H9 (cell line): ENCODE measurements at regions not wholly inside any gene's neighbourhood (a gene's known extent, or its start where the extent isn't known, plus 50 kb on each side); places are given as distances from the start of the nearest gene placed in this dataset.

Experiments
- DNase-seq: peaks from one replicate; pipeline ENCODE4 v3.0.0-alpha.2; 2017
- H2AFZ ChIP-seq: one replicate; pipeline ENCODE4 v1.6.1; 2013; ENCODE audit warnings: mild to moderate bottlenecking, low read length, control low read depth, moderate library complexity
- H2AK5ac ChIP-seq: 2 replicates; pipeline ENCODE4 v1.6.1; 2013; ENCODE audit warnings: low read length, control low read depth, mixed read lengths; ENCODE audit not compliant: insufficient read length
- H2BK120ac ChIP-seq: one replicate; pipeline ENCODE4 v1.6.1; 2013; ENCODE audit warnings: low read depth, mild to moderate bottlenecking, low read length, control low read depth, inconsistent platforms; ENCODE audit not compliant: poor library complexity, severe bottlenecking
- H2BK12ac ChIP-seq: 2 replicates; pipeline ENCODE4 v1.6.1; 2013; ENCODE audit warnings: low read length, control low read depth, mixed read lengths, low read depth; ENCODE audit not compliant: insufficient read length
- H2BK15ac ChIP-seq: 2 replicates; pipeline ENCODE4 v1.6.1; 2013; ENCODE audit warnings: low read depth, low read length, control low read depth
- H2BK20ac ChIP-seq: one replicate; pipeline ENCODE4 v1.6.1; 2013; ENCODE audit warnings: low read depth, mild to moderate bottlenecking, low read length, control low read depth, inconsistent platforms; ENCODE audit not compliant: poor library complexity, severe bottlenecking
- H2BK5ac ChIP-seq: 2 replicates; pipeline ENCODE4 v1.6.1; 2013; ENCODE audit warnings: low read length, control low read depth, mixed read lengths; ENCODE audit not compliant: insufficient read length
- H3K14ac ChIP-seq: 2 replicates; pipeline ENCODE4 v1.6.1; 2013; ENCODE audit warnings: low read length, control low read depth; ENCODE audit not compliant: insufficient read depth
- H3K18ac ChIP-seq: 2 replicates; pipeline ENCODE4 v1.6.1; 2013; ENCODE audit warnings: low read depth, mild to moderate bottlenecking, mixed read lengths, low read length, control low read depth; ENCODE audit not compliant: insufficient read length
- H3K23ac ChIP-seq: 2 replicates; pipeline ENCODE4 v1.6.1; 2013; ENCODE audit warnings: low read length, control low read depth, mixed read lengths, low read depth; ENCODE audit not compliant: insufficient read length
- H3K23me2 ChIP-seq: 2 replicates; pipeline ENCODE4 v1.6.1; 2013; ENCODE audit warnings: low read depth, mild to moderate bottlenecking, mixed read lengths, low read length, control low read depth; ENCODE audit not compliant: insufficient read length, poor library complexity, severe bottlenecking
- H3K27ac ChIP-seq: 2 replicates; pipeline ENCODE4 v1.5.1; 2013; ENCODE audit warnings: low read length, control low read depth, mixed read lengths, low read depth; ENCODE audit not compliant: insufficient read length
- H3K27me3 ChIP-seq: 2 replicates; pipeline ENCODE4 v1.6.1; 2013; ENCODE audit warnings: low read length, control low read depth, inconsistent platforms; ENCODE audit not compliant: insufficient read depth
- H3K4ac ChIP-seq: 2 replicates; pipeline ENCODE4 v1.6.1; 2013; ENCODE audit warnings: low read depth, mild to moderate bottlenecking, control low read depth, inconsistent platforms, low read length, moderate library complexity
- H3K4me1 ChIP-seq: 2 replicates; pipeline ENCODE4 v1.6.1; 2013; ENCODE audit warnings: low read length, control low read depth, inconsistent platforms; ENCODE audit not compliant: insufficient read depth
- H3K4me2 ChIP-seq: 2 replicates; pipeline ENCODE4 v1.6.1; 2013; ENCODE audit warnings: low read length, control low read depth, mixed read lengths; ENCODE audit not compliant: insufficient read length, insufficient read depth
- H3K56ac ChIP-seq: 2 replicates; pipeline ENCODE4 v1.6.1; 2013; ENCODE audit warnings: low read depth, mild to moderate bottlenecking, mixed read lengths, low read length, control low read depth; ENCODE audit not compliant: insufficient read length
- H3K79me1 ChIP-seq: 2 replicates; pipeline ENCODE4 v1.6.1; 2013; ENCODE audit warnings: low read depth, mild to moderate bottlenecking, moderate library complexity, low read length, control low read depth, inconsistent platforms; ENCODE audit not compliant: insufficient read depth, poor library complexity, severe bottlenecking
- H3K79me2 ChIP-seq: 2 replicates; pipeline ENCODE4 v1.6.1; 2013; ENCODE audit warnings: low read length, control low read depth, inconsistent platforms; ENCODE audit not compliant: insufficient read depth
- H3K9ac ChIP-seq: 2 replicates; pipeline ENCODE4 v1.6.1; 2013; ENCODE audit warnings: low read length, control low read depth, mixed read lengths; ENCODE audit not compliant: insufficient read length; ENCODE audit errors: extremely low read depth
- H3K9me3 ChIP-seq: one replicate; pipeline ENCODE4 v1.6.1; 2013; ENCODE audit warnings: low read depth, low read length, inconsistent platforms; ENCODE audit not compliant: control insufficient read depth
- H3T11ph ChIP-seq: one replicate; pipeline ENCODE4 v1.6.1; 2013; ENCODE audit warnings: mild to moderate bottlenecking, low read length, control low read depth, inconsistent platforms
- H4K20me1 ChIP-seq: one replicate; pipeline ENCODE4 v1.6.1; 2013; ENCODE audit not compliant: control insufficient read depth, insufficient read length, insufficient read depth
- H4K5ac ChIP-seq: 2 replicates; pipeline ENCODE4 v1.6.1; 2013; ENCODE audit warnings: low read depth, mild to moderate bottlenecking, mixed read lengths, low read length, control low read depth; ENCODE audit not compliant: insufficient read length
- H4K8ac ChIP-seq: replicated peaks from 2 replicates; pipeline ENCODE4 v1.6.1; 2013; ENCODE audit warnings: low read length, control low read depth, mixed read lengths, low read depth; ENCODE audit not compliant: insufficient read length
- H4K91ac ChIP-seq: 2 replicates; pipeline ENCODE4 v1.6.1; 2013; ENCODE audit warnings: low read depth, mild to moderate bottlenecking, moderate library complexity, mixed read lengths, low read length, control low read depth; ENCODE audit not compliant: insufficient read length
- H3K27ac Mint-ChIP-seq, 3 experiments: 2 replicates in 2 of 3; 3 replicates in 1 of 3; pipeline ENCODE4 v1.8.0; 2020 to 2021; ENCODE audit warnings: mixed read lengths in 3 of 3, mild to moderate bottlenecking in 1 of 3, moderate library complexity in 1 of 3
- H3K27me3 Mint-ChIP-seq: 2 replicates; pipeline ENCODE4 v1.8.0; 2021; ENCODE audit warnings: low read depth, mild to moderate bottlenecking, moderate library complexity, mixed read lengths
- H3K36me3 Mint-ChIP-seq, 3 experiments: 2 replicates in 2 of 3; 3 replicates in 1 of 3; pipeline ENCODE4 v1.8.0; 2020 to 2021; ENCODE audit warnings: low read depth in 3 of 3, mixed read lengths in 3 of 3; ENCODE audit not compliant: insufficient read depth in 1 of 3
- H3K4me1 Mint-ChIP-seq, 2 experiments: 2 replicates each; pipeline ENCODE4 v1.8.0; 2020; ENCODE audit warnings: mixed read lengths in 2 of 2
- H3K4me3 Mint-ChIP-seq, 2 experiments: 2 replicates in 1 of 2; 3 replicates in 1 of 2; pipeline ENCODE4 v1.8.0; 2020 to 2021; ENCODE audit warnings: mild to moderate bottlenecking in 2 of 2, mixed read lengths in 2 of 2, moderate library complexity in 1 of 2
- H3K9me3 Mint-ChIP-seq, 2 experiments: 2 replicates in 1 of 2; 3 replicates in 1 of 2; pipeline ENCODE4 v1.8.0; 2020; ENCODE audit warnings: mild to moderate bottlenecking in 2 of 2, mixed read lengths in 2 of 2, moderate library complexity in 1 of 2
- WGBS: extraction: QIAGEN DNeasy Blood & Tissue Kit; methylation state at CpG from one replicate; pipeline ENCODE4 v1.1.7; 2013; ENCODE audit warnings: missing lambda C conversion rate, low lambda C conversion rate, mixed read lengths; ENCODE audit not compliant: insufficient read length; ENCODE audit errors: extremely low coverage; 5-methylcytosine and 5-hydroxymethylcytosine counted together
- TF ChIP-seq, protein P1 (sequence below): fragments of 200-600 bp; sonication (generic); conservative IDR thresholded peaks from 3 replicates; pipeline ENCODE4 v1.8.0; 2021; ENCODE audit warnings: antibody characterized with exemption, mild to moderate bottlenecking

DNA sequence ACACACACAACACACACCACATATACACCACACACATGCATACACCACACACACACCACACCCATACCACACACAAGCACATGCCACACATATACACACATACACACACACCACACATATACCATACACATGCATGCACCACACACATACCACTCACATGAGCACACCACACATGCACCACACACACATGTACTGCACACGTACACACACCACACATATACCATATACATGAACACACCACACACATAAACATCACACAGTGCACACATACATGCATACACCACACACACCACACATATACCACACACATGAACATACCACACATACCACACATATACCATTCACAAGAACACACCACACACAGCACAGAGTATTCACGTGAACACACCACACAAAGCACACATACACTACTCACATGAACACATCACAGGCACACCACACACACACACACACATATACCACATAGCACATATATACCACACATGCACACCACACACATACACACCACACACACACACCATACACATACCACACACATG is 219.9 kb upstream of the RAB6C start:
- no peak overlapping the region for H4K91ac ChIP-seq
- no peak overlapping the region for H3K56ac ChIP-seq
- H3K23ac ChIP-seq = no peak overlapping the region
- no peak overlapping the region for H3K14ac ChIP-seq
- H3K4me1 ChIP-seq = peaks cover 1% of the 10 kb centered on the region; the same call in 1 of the 2 replicates
- no peak overlapping the region for H3K4ac ChIP-seq
- WGBS = no CpG with 5 or more reads among the region's 2 CpGs
- H4K20me1 ChIP-seq = no peaks in the 10 kb centered on the region
- no peak overlapping the region for H3K4me2 ChIP-seq
- no peak overlapping the region for H2BK12ac ChIP-seq
- DNase-seq = no peak
- H3K79me2 ChIP-seq = no peaks in the 10 kb centered on the region
- no peak overlapping the region for H2AFZ ChIP-seq
- no peak overlapping the region for H2BK20ac ChIP-seq
- Mint-ChIP-seq H3K9me3 (peaks cover 0 to 2% of the 10 kb centered on the region in 2 experiments; a peak in 1 of 5 replicates), H3K4me1 (peaks cover 26 to 30% of the 10 kb centered on the region in 2 experiments), H3K27me3 (peaks cover 7% of the 10 kb centered on the region), H3K4me3 (no peak overlapping the region), H3K36me3 (peaks cover 0 to 3% (median 0%) of the 10 kb centered on the region in 3 experiments; a peak in 1 of 7 replicates), H3K27ac (no peak overlapping the region)
- H3K23me2 ChIP-seq = no peaks in the 10 kb centered on the region
- H2AK5ac ChIP-seq = peak overlapping the region; percentile 13
- H3K27me3 ChIP-seq = no peaks in the 10 kb centered on the region
- H4K8ac ChIP-seq = no peak overlapping the region
- no peak overlapping the region for H2BK5ac ChIP-seq
- H3T11ph ChIP-seq = no peak overlapping the region
- no peak overlapping the region for H3K9ac ChIP-seq
- TF ChIP-seq, protein P1, sequence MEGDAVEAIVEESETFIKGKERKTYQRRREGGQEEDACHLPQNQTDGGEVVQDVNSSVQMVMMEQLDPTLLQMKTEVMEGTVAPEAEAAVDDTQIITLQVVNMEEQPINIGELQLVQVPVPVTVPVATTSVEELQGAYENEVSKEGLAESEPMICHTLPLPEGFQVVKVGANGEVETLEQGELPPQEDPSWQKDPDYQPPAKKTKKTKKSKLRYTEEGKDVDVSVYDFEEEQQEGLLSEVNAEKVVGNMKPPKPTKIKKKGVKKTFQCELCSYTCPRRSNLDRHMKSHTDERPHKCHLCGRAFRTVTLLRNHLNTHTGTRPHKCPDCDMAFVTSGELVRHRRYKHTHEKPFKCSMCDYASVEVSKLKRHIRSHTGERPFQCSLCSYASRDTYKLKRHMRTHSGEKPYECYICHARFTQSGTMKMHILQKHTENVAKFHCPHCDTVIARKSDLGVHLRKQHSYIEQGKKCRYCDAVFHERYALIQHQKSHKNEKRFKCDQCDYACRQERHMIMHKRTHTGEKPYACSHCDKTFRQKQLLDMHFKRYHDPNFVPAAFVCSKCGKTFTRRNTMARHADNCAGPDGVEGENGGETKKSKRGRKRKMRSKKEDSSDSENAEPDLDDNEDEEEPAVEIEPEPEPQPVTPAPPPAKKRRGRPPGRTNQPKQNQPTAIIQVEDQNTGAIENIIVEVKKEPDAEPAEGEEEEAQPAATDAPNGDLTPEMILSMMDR = no peak
- H3K79me1 ChIP-seq = no peaks in the 10 kb centered on the region
- no peak overlapping the region for H4K5ac ChIP-seq
- H3K18ac ChIP-seq = peak overlapping the region; percentile 13
- no peak overlapping the region for H2BK15ac ChIP-seq
- H3K9me3 ChIP-seq = no peaks in the 10 kb centered on the region
- no peak overlapping the region for H3K27ac ChIP-seq
- no peak overlapping the region for H2BK120ac ChIP-seq
